ENCODE measurements at regions not wholly inside any gene's neighbourhood (a gene's known extent, or its start where the extent isn't known, plus 50 kb on each side); places are given as distances from the start of the nearest gene placed in this dataset.

DNA sequence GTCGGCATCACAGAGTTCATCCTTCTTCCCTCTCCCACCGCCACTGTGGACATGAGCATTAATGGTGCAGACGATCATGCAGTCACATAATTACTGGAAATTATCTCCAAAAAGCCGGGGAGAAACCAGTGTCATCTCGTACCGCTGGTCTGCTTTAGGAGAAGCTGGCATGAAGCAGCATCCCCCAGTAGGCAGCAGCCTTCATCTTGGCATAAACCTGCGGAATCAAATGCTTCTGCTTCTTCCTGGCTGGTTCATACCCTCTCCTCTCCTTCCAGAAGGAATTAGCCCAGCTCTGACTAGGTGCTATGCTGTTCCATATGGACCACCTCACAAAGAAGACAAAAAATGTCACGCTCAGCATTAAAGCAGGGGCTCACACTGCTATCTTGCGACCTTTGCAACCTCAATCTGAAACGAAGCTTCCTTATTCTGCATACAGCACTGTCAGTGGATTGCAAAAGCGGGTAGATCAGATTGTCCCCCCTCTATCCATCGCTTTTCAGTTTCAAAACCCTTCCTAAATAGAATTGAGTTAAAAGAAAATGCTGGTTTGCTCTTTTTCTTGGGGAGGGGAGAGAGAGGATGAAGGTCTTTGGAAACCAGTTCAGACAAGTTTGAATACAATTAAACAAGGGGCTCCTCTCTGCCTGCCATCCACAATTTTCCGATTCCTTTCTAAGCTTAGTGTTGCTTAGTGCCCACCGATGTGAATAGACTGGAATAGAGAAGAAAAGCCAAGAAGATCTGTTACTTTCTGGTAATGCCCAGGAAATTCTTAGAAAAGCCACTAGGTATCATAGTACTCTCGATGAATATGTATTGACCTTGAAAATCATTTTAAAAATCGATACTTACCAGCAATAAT lies 212.1 kb upstream of the ZNF521 start:
- TF ChIP-seq, protein P1, sequence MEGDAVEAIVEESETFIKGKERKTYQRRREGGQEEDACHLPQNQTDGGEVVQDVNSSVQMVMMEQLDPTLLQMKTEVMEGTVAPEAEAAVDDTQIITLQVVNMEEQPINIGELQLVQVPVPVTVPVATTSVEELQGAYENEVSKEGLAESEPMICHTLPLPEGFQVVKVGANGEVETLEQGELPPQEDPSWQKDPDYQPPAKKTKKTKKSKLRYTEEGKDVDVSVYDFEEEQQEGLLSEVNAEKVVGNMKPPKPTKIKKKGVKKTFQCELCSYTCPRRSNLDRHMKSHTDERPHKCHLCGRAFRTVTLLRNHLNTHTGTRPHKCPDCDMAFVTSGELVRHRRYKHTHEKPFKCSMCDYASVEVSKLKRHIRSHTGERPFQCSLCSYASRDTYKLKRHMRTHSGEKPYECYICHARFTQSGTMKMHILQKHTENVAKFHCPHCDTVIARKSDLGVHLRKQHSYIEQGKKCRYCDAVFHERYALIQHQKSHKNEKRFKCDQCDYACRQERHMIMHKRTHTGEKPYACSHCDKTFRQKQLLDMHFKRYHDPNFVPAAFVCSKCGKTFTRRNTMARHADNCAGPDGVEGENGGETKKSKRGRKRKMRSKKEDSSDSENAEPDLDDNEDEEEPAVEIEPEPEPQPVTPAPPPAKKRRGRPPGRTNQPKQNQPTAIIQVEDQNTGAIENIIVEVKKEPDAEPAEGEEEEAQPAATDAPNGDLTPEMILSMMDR (IDR thresholded peaks at IDR 0.05) = no peak
- TF ChIP-seq POLR2A (IDR thresholded peaks at IDR 0.05) = no peak

All from uterus (tissue), 2 donors.